PC-9 (cell line): ENCODE measurements at regions not wholly inside any gene's neighbourhood (a gene's known extent, or its start where the extent isn't known, plus 50 kb on each side); places are given as distances from the start of the nearest gene placed in this dataset.

Experiments used
- CTCF ChIP-seq: fragments of 200-600 bp; sonication (generic); conservative IDR thresholded peaks from 2 replicates; pipeline ENCODE4 v1.6.1; 2017; ENCODE audit warnings: mixed run types, antibody characterized with exemption, mild to moderate bottlenecking, moderate library complexity
- EZH2 ChIP-seq: fragments of 200-600 bp; sonication (generic); IDR thresholded peaks from 2 replicates; pipeline ENCODE4 v1.8.0; 2017; ENCODE audit warnings: antibody characterized with exemption, low read depth

DNA sequence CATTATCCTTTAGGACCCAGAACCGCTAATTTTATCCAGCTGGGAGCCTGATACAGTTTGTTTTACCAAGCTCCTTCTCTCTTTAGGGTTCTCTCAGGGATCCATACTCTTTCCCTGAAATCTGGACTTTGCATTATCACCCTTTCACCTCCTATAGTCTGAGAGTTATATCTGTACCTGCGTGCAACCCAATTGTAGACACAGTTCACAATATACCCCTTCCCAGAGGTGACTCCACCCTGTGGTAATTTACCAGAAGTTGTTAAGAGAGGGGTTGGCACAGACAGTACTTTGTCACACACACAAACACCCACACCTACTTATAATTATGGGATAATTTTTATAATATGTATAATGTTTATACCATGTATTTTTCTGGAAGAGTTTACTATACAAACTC lies 275.8 kb upstream of the NR3C2 start:
- TF ChIP-seq CTCF (no peak), EZH2 (no peak)
